Forelimb muscle (tissue), 1 donor: ENCODE measurements at regions not wholly inside any gene's neighbourhood (a gene's known extent, or its start where the extent isn't known, plus 50 kb on each side); places are given as distances from the start of the nearest gene placed in this dataset.
"Not testable (repeated sequence)": the region's sequence is repeated elsewhere in the genome, so short reads cannot be mapped to it uniquely, and the experiment has no call there.

Source experiments
- DNase-seq: peaks from one replicate; pipeline ENCODE4 v3.0.0-alpha.2; 2013; ENCODE audit warnings: low read depth

- DNase-seq: no peak
Measured at GRCh38 chr1:185681034-185681633, 53.1 kb upstream of the HMCN1 start.

DNA sequence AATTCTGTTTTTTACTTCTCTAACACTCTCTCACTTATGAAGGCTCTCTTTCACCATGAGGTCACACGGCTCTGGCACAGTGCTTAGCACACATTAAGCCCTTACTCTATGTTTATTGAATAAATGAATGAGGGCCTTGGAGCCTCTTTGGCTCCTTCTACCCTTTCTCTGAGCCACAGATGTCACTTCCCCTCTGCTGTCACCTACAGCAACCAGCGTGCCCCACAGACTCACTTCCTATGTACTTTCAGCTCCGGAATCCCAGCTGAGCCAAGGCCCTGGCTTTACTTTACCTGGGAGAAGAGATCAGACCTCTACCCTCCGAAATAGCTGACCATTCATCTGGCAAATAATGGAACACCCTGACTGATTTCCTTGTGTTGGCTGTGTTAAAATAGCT, 53.7 kb upstream of the HMCN1 start:
- DNase-seq: no peak

- no peak for DNase-seq
Measured at GRCh38 chr1:185679220-185679619, 55.0 kb upstream of the HMCN1 start.

- DNase-seq: no peak
Measured at GRCh38 chr1:185676969-185677368, 57.2 kb upstream of the HMCN1 start.

GRCh38 chr1:185674201-185674600, 60.0 kb upstream of the HMCN1 start:
- DNase-seq: no peak

DNA sequence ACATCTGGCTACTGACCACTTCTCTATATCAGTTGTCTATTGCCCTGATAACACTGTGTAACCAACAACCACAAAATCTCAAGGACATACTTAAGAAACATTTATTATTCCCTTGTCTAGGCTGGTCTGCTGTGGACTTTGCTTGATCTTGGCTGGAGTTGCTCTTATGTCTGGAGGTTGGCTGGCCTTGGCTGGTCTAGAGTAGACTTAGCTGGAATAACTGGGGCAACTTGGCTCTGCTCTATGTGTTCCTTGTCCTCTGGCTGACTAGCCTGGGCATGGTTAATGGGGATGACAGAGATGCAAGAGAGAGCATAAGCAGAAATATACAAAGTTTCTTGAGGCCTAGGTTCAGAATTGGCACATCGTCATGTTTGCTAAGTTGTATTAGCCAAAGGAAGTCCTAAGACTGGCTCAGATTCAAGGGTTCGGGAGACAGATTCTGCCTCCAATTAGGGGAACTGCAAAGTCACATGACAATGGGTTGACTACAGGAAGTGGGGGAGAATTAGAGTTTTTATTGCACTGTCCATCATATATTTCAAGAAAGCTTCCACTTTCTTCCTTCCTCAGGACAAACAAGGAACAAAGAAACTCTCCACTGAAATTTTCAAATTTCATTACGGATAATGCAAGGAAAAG, 61.4 kb upstream of the HMCN1 start:
- no peak for DNase-seq

GRCh38 chr1:185670187-185670627, 64.0 kb upstream of the HMCN1 start:
- DNase-seq: no peak

DNA sequence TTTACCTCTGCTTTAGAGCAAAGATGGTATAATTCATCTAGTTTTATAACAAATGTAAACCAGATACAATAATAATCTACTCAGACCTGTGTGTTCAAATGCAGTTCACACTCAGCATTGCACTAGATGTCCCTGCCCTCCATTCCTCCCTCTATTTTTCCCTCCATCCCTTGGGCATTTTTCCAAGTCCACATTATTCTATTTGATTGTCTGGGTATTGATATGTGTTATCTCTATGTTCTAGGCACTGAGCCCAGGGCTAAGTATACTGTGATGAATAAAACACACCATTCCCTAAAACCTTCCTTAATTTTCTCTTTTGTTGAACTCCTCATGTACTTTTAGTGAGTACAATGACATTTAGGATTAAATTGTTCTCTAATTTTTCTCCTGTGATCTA, 66.2 kb upstream of the HMCN1 start:
- no peak for DNase-seq

- no peak for DNase-seq
Measured at GRCh38 chr1:185666582-185666981, 67.6 kb upstream of the HMCN1 start.

DNA sequence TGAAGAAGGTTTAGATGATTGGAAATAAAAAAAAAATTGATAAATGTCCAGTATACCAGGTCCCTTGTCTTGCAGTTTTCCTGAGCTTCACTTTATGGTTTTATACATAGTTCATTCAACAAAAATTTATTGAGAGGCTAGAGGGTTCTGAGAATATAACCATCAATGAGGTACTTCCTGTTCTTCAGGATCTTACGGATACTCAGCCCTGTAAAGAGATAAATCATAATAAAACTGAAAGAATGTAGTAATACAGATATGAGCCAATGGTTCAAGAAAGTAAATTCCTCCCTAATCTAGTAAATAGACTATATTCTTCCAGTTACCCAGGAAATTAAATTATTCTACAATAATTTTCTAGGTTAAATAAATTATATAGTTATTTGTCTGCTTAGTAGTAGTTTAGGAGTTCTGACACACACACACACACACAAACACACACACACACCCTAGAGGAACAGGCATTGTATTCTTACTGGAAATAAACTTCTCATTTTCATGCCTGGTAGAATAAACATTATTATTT, 70.4 kb upstream of the HMCN1 start:
- DNase-seq: no peak

- no peak for DNase-seq
Measured at GRCh38 chr1:185663332-185663731, 70.9 kb upstream of the HMCN1 start.

- DNase-seq: no peak
Measured at GRCh38 chr1:185661971-185662370, 72.2 kb upstream of the HMCN1 start.

- no peak for DNase-seq
Measured at GRCh38 chr1:185656663-185657062, 77.5 kb upstream of the HMCN1 start.

DNA sequence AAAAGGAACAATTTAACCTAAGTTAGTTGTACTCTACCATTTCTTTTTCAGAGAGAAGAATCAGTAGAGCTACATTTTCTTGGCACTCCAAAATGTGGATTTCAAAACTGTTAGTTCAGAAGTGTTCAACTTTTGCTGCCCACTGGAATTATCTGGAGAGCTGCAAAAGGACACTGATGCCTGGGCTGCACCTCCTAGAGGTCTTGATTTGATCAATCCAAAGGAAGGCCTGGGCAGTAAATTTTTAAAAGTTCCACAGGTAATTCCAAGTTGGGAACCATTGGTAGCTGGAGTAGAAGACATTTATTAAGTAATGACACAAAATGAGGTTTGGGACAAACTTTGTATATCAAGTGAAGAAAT, 79.3 kb upstream of the HMCN1 start:
- no peak for DNase-seq

DNA sequence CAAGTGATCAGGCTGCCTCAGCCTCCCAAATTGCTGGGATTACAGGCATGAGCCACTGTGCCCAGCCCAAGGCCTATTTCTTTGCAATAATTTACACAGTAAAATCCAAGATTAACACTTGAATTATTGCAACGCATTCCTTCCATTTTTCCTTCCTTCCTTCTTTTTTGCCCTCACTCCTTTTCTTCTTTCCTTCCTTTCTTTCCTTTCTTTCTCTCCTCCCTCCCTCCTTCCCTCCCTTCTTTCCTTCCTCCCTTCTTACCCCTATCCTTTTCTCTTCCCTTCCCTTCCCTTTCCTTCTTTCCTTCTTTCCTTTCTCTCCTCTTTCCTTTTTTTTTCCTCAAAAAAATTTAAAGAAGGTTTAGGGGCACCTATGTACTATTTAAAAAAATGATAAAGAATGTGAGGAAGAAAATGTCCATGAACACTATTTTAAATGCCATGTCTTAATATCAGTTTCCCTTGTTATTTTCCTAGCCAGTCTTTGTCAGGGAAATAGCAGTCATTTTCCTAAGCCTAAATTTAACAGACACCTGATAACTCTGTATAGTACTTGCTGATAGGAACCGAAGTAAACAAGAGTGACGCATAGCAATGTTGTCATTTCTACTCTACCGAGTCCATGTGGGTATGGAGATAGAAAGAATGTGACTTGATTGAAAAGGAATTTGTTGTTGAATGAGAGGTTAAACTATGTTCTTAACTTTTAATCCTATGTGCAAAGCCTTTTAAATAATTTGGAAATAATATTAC, 79.8 kb upstream of the HMCN1 start:
- no peak for DNase-seq

GRCh38 chr1:185653615-185654014, 80.6 kb upstream of the HMCN1 start:
- no peak for DNase-seq

DNA sequence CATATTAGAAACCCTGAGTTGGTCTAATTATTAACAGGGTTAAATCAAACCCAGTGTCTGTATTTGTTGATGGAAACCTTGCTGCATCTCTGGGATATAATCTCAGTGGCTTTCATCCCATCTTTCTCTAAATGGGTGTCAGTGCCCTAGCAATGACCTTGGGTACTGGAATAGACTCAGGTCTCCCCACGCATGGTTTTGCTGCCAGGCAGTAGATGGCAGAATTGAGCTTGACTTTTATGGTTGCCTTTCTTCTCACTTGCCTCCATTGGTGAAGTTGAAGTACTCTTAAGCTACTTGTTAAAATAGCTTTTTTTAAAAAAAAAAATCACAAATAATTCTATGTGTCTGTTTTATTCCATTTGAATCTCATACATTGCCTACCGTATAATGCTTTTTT, 81.8 kb upstream of the HMCN1 start:
- no peak for DNase-seq

GRCh38 chr1:185650602-185651230, 83.5 kb upstream of the HMCN1 start:
- DNase-seq: no peak

- DNase-seq: no peak
Measured at GRCh38 chr1:185648858-185649589, 85.2 kb upstream of the HMCN1 start.

DNA sequence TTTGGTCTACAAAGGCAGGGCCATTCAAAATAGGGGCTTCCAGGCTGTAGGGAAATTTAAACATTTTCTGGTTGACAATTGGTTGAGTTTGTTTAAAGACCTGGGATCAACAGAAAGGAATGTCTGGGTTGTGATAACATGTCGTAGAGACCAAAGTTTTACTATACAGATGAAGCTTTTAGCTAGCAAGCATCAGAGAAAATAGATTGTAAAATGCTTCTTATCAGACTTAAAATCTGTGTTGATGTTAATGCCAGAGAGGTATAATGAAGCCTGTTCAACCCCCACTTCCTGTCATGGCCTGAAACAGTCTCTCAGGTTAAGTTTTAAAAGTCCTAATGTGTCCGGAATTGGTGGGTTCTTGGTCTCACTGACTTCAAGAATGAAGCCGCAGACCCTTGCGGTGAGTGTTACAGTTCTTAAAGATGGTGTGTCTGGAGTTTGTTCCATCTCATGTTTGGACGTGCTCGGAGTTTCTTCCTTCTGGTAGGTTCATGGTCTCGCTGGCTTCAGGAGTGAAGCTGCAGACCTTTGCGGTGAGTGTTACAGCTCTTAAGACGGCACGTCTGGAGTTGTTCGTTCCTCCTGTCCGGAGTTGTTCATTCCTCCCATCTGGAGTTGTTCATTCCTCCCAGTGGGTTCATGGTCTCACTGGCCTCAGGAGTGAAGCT, 86.5 kb upstream of the HMCN1 start:
- not testable (repeated sequence) for DNase-seq

GRCh38 chr1:185646202-185646683, 87.9 kb upstream of the HMCN1 start:
- DNase-seq: peak; percentile 43
